HCT116 (cell line): ENCODE measurements at regions not wholly inside any gene's neighbourhood (a gene's known extent, or its start where the extent isn't known, plus 50 kb on each side); places are given as distances from the start of the nearest gene placed in this dataset.

Experiments used
- ATAC-seq: fragments of 200-7000 bp; cut with Tn5 transposase; 2 replicates; pipeline ENCODE4 v1.9.1; 2020; ENCODE audit warnings: mild to moderate bottlenecking, moderate library complexity
- BruUV-seq: library from RNA; stranded (reverse); fragments of 400-500 nt; replicated peaks from 2 replicates; lab custom pipeline; 2021; lab: Mats Ljungman, UMichigan
- CTCF ChIA-PET: fragments of 300-600 bp; sonication (Branson Sonifier 250); formaldehyde crosslinking; loops from one replicate; lab custom pipeline; 2021; ENCODE audit warnings: antibody characterized with exemption; lab: Charles Lee
- POLR2A ChIA-PET: fragments of 300-600, 350-600 bp; sonication (Branson Sonifier 250); formaldehyde crosslinking; loops from one replicate; lab custom pipeline; 2021; ENCODE audit warnings: antibody characterized with exemption; lab: Charles Lee
- RAD21 ChIA-PET, 2 experiments: fragments of 300-600 bp; sonication (Branson Sonifier 250); formaldehyde crosslinking; loops; one replicate each; lab custom pipeline; 2023; ENCODE audit warnings: low total read pairs in 2 of 2; ENCODE audit not compliant: uncharacterized antibody in 2 of 2, unreplicated experiment in 2 of 2, low non-redundant PET in 1 of 2; lab: Charles Lee
- DNase-seq: peaks from one replicate; pipeline ENCODE4 v3.0.0-alpha.2; 2010; ENCODE audit warnings: low read depth, low spot score
- H2AFZ ChIP-seq: fragments of 200-600 bp; shearing (Covaris generic), sonication (generic); 2 replicates; pipeline ENCODE4 v1.6.1; 2017; ENCODE audit warnings: low read depth, mixed run types, mixed read lengths, antibody characterized with exemption, low read length; ENCODE audit not compliant: poor library complexity, severe bottlenecking
- H3K27ac ChIP-seq: 2 replicates; pipeline ENCODE4 v1.5.1; 2012; ENCODE audit warnings: low read depth, low read length
- H3K27me3 ChIP-seq: fragments of 200-600 bp; sonication (generic); 2 replicates; pipeline ENCODE4 v1.6.1; 2016; ENCODE audit warnings: mixed run types, low read length, mixed read lengths; ENCODE audit not compliant: insufficient read depth
- H3K36me3 ChIP-seq, 2 experiments: fragments of 200-500 bp in 1 of 2; fragments of 200-600 bp in 1 of 2; sonication (Bioruptor generic) in 1 of 2; sonication (generic) in 1 of 2; 2 replicates each; pipeline versions ENCODE4 v1.5.1 to v1.6.1; 2014 to 2016; ENCODE audit warnings: low read length in 2 of 2, inconsistent platforms in 1 of 2, mixed read lengths in 1 of 2, mixed run types in 1 of 2; ENCODE audit not compliant: insufficient read depth in 2 of 2, control insufficient read depth in 1 of 2
- H3K4me1 ChIP-seq, 2 experiments: fragments of 200-600 bp in 1 of 2; sonication (generic) in 1 of 2; 2 replicates each; pipeline versions ENCODE4 v1.5.1 to v1.6.1; 2012 to 2017; ENCODE audit warnings: low read length in 2 of 2, inconsistent platforms in 1 of 2, mild to moderate bottlenecking in 1 of 2, mixed read lengths in 1 of 2, mixed run types in 1 of 2, moderate library complexity in 1 of 2; ENCODE audit not compliant: insufficient read depth in 2 of 2, control insufficient read depth in 1 of 2
- H3K4me2 ChIP-seq: fragments of 200-600 bp; sonication (generic); 2 replicates; pipeline ENCODE4 v1.6.1; 2017; ENCODE audit warnings: mixed run types, low read length, mixed read lengths
- H3K4me3 ChIP-seq, 2 experiments: fragments of 200-600 bp in 1 of 2; sonication (generic) in 1 of 2; replicated peaks in 1 of 2; 2 replicates each; pipeline ENCODE4 v1.5.1; 2011 to 2016; ENCODE audit warnings: low read length in 2 of 2, control low read depth in 1 of 2, low read depth in 1 of 2, mild to moderate bottlenecking in 1 of 2, mixed read lengths in 1 of 2, mixed run types in 1 of 2
- H3K79me2 ChIP-seq: fragments of 200-600 bp; sonication (generic); 2 replicates; pipeline ENCODE4 v1.6.1; 2017; ENCODE audit warnings: mild to moderate bottlenecking, mixed run types, low read length, moderate library complexity, mixed read lengths; ENCODE audit not compliant: insufficient read depth
- H3K9ac ChIP-seq: fragments of 200-600 bp; sonication (generic); 2 replicates; pipeline ENCODE4 v1.6.1; 2016; ENCODE audit warnings: low read length, mixed read lengths
- H3K9me2 ChIP-seq: fragments of 200-600 bp; sonication (generic), shearing (Covaris generic); 2 replicates; pipeline ENCODE4 v1.6.1; 2017; ENCODE audit warnings: mixed run types, mild to moderate bottlenecking, moderate library complexity; ENCODE audit not compliant: insufficient read depth
- H3K9me3 ChIP-seq, 2 experiments: fragments of 200-500 bp in 1 of 2; fragments of 200-600 bp in 1 of 2; sonication (Bioruptor generic) in 1 of 2; sonication (generic) in 1 of 2; 2 replicates each; pipeline ENCODE4 v1.6.1; 2014 to 2017; ENCODE audit warnings: low read length in 2 of 2, mixed read lengths in 2 of 2, inconsistent platforms in 1 of 2, low read depth in 1 of 2, mild to moderate bottlenecking in 1 of 2, mixed run types in 1 of 2, moderate library complexity in 1 of 2; ENCODE audit not compliant: control insufficient read depth in 1 of 2, insufficient read depth in 1 of 2
- H4K20me1 ChIP-seq: fragments of 200-600 bp; sonication (generic), shearing (Covaris generic); 2 replicates; pipeline ENCODE4 v1.6.1; 2017; ENCODE audit warnings: mixed run types, mild to moderate bottlenecking, moderate library complexity; ENCODE audit not compliant: insufficient read depth
- CBX3 ChIP-seq: IDR thresholded peaks from 2 replicates; pipeline ENCODE4 v1.6.1; 2012; ENCODE audit warnings: low read depth
- CEBPB ChIP-seq: IDR thresholded peaks from 2 replicates; pipeline ENCODE4 v1.6.1; 2012; ENCODE audit warnings: low read depth
- EGR1 ChIP-seq: IDR thresholded peaks from 2 replicates; pipeline ENCODE4 v1.6.1; 2012; ENCODE audit warnings: low read depth
- EZH2phosphoT487 ChIP-seq: fragments of 200-600 bp; IDR thresholded peaks from 2 replicates; pipeline ENCODE4 v1.6.1; 2018; ENCODE audit warnings: antibody characterized with exemption, borderline replicate concordance
- FOSL1 ChIP-seq: IDR thresholded peaks from 2 replicates; pipeline ENCODE4 v1.6.1; 2012; ENCODE audit warnings: low read depth
- JUND ChIP-seq: IDR thresholded peaks from 2 replicates; pipeline ENCODE4 v1.6.1; 2012
- MAX ChIP-seq: IDR thresholded peaks from 2 replicates; pipeline ENCODE4 v1.6.1; 2012
- POLR2AphosphoS5 ChIP-seq: IDR thresholded peaks from 2 replicates; pipeline ENCODE4 v1.6.1; 2011; ENCODE audit warnings: mild to moderate bottlenecking, low read depth, low read length, moderate library complexity
- REST ChIP-seq: IDR thresholded peaks from 2 replicates; pipeline ENCODE4 v1.6.1; 2012; ENCODE audit warnings: low read depth
- SIN3A ChIP-seq: IDR thresholded peaks from 2 replicates; pipeline ENCODE4 v1.6.1; 2012; ENCODE audit warnings: low read depth
- SRF ChIP-seq: IDR thresholded peaks from 2 replicates; pipeline ENCODE4 v1.6.1; 2012; ENCODE audit warnings: low read depth
- YY1 ChIP-seq: IDR thresholded peaks from 2 replicates; pipeline ENCODE4 v1.6.1; 2011; ENCODE audit warnings: low read length, low read depth, moderate library complexity, mild to moderate bottlenecking; ENCODE audit not compliant: insufficient replicate concordance; ENCODE audit errors: extremely low read depth
- intact Hi-C: fragments of 100-400 bp; cut with micrococcal nuclease; formaldehyde crosslinking; loops from 2 replicates; pipeline ENCODE4 v1.10.0; 2022
- TF ChIP-seq, protein P1 (sequence below): IDR thresholded peaks from 2 replicates; pipeline ENCODE4 v1.6.1; 2011; ENCODE audit warnings: mild to moderate bottlenecking, low read length, moderate library complexity; ENCODE audit not compliant: insufficient replicate concordance; ENCODE audit errors: extremely low read depth

DNA sequence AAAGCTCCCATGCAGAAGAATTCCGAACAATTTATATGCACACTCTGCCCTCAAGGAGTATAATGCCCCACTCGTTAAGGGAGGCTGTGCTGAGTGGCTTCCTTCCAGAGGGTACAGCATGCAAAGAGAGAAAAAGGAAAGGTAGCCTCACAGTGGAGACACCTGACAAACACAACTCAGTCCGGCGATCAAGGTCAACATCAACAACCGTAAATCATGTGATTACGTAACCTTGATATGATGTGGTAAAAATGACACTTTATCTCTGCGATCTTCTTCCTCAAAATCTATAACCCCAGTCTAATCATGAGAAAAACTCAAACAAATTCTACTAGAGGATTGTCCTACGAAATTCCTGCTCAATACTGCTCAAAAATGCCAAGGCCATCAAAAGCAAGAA, 400.5 kb upstream of the CCDC196 start:
- Histone ChIP-seq H3K4me1 (peaks cover 0 to 5% of the 10 kb centered on the region in 2 experiments; a peak in 1 of 4 replicates), H3K79me2 (no peaks in the 10 kb centered on the region), H3K9ac (no peak overlapping the region), H3K36me3 (no peaks in the 10 kb centered on the region), H3K4me2 (no peak overlapping the region), H4K20me1 (no peaks in the 10 kb centered on the region), H2AFZ (no peak overlapping the region), H3K9me3 (no peaks in the 10 kb centered on the region), H3K27ac (no peak overlapping the region), H3K9me2 (no peaks in the 10 kb centered on the region), H3K4me3 (no peak overlapping the region), H3K27me3 (no peaks in the 10 kb centered on the region; the same call in 1 of the 2 replicates)
- CTCF ChIA-PET, result no interaction called here
- RAD21 ChIA-PET, result no interaction called here
- ATAC-seq (no peak), DNase-seq (no peak)
- TF ChIP-seq POLR2AphosphoS5 (no peak), CBX3 (no peak), FOSL1 (no peak), JUND (no peak), EZH2phosphoT487 (no peak), REST (no peak), YY1 (no peak), EGR1 (no peak), CEBPB (no peak), MAX (no peak), SIN3A (no peak), SRF (no peak)
- TF ChIP-seq, protein P1, sequence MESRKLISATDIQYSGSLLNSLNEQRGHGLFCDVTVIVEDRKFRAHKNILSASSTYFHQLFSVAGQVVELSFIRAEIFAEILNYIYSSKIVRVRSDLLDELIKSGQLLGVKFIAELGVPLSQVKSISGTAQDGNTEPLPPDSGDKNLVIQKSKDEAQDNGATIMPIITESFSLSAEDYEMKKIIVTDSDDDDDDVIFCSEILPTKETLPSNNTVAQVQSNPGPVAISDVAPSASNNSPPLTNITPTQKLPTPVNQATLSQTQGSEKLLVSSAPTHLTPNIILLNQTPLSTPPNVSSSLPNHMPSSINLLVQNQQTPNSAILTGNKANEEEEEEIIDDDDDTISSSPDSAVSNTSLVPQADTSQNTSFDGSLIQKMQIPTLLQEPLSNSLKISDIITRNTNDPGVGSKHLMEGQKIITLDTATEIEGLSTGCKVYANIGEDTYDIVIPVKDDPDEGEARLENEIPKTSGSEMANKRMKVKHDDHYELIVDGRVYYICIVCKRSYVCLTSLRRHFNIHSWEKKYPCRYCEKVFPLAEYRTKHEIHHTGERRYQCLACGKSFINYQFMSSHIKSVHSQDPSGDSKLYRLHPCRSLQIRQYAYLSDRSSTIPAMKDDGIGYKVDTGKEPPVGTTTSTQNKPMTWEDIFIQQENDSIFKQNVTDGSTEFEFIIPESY, result no peak
- POLR2A ChIA-PET, result no interaction called here
- intact Hi-C loops, result no loop called here
- BruUV-seq, result no TSS peak
